NCI-H128 (cell line): ENCODE measurements at regions not wholly inside any gene's neighbourhood (a gene's known extent, or its start where the extent isn't known, plus 50 kb on each side); places are given as distances from the start of the nearest gene placed in this dataset.

Experiments used
- DNase-seq: peaks from one replicate; lab custom pipeline; 2025; ENCODE audit not compliant: unreplicated experiment; lab: John Stamatoyannopoulos, UW

DNA sequence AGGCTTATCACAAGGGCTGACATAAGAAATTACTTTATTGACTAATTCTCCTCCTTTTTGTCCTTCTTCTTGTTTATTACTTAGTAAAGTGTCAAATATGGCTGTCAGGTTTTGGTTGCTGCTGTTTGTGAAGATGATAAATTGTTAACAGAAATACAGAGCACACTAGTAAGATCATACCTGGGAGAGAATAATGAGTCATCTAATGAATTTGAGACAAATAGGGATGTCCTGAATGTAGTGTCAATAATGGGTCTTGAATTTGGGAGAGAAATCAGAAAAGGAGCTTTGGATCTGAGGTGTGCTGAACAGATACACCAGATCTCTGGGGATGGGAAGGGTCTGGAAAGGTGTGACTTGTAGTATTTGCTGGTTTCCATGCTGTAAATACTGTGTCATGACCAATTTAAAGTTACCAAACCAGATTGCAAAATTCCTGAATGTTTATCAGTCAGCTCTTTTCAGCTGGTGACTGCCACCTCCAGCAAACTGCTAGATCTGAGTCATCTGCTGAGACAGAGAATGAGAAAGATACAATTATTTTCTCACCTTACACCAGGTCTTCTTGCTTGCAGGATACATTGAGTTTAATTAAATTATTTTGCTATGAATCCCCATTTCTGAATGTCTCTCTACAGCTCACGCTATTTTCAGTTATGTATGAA lies 76.7 kb upstream of the SATB1 start:
- no peak for DNase-seq

GRCh38 chr3:18500322-18500721 lies 75.2 kb upstream of the SATB1 start:
- no peak for DNase-seq

- no peak for DNase-seq
These were observed 74.2 kb upstream of the SATB1 start for GRCh38 chr3:18499301-18499700.

DNA sequence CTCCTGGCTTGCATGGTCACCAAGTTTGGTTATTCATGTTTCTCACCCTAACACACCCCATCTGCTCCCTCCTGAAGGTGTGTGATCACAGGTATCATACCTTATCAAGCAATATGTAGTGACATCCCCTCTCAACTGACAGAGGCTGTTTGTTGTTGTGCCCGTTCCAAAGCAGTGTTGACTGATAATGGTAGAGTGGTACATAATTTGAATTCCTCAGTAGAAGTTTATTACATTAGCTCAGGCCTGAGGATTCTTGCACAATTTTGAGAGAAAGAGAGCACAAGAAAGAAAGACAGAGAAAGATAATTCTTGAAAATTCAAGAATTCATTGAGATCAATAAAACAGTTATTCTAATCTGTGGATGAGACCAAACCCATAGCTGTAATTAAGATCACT lies 69.1 kb upstream of the SATB1 start:
- no peak for DNase-seq

DNA sequence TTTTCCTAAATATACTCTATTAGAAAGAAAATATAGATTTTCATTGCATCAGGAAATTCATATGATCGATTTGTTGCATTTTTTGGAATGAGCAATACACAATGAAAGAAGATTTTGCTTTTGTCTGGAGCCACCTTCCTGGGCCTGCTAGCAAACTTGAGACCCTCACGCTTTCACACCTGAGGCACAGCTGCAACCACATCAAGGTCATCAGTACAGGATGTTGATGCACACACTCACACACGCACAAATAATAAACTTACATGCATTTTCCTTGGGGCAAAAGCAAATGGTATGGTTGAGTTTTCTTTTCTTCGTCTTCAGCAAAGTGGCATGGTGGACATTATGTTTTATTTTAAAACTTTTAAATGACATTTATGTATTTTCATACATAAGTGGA lies 64.8 kb upstream of the SATB1 start:
- DNase-seq, result no peak

DNA sequence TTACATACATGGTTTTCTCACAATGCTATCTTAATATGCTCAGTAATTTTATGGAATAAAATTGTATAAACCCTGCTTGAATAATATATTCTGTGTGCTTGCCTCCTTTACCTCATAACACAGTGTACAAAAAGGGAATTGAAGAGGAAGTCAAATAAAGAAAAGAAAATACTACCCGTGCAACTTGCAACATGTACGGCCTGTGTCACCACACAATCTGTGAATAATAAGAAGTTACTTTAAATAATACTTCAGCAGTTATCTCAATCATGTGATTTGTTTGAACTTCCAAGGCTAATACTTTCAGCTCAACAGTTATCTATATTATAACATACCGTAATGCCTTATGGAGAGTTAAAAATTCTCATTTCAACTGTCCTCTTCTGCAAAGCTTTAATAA lies 58.1 kb upstream of the SATB1 start:
- no peak for DNase-seq

GRCh38 chr3:18481946-18482548 lies 56.9 kb upstream of the SATB1 start:
- no peak for DNase-seq

DNA sequence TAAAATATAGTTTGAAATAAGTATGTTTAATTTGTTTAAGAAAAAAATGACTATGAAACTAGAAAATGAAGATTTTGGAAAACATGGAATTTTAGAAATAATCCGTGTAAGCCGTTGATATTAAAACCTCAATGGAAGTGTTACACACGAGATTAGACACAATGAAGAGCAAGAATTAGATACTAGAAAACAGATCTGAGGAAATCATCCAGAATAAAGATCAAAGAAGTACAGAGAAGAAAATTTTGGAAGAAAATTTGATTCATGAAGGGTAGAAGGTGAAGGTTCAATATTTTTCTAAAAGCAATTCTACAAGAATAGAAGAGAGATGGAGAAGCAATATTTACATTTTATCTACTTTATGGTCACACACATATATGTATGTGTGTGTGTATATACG lies 52.5 kb upstream of the SATB1 start:
- no peak for DNase-seq
